Heart right ventricle (tissue), 16 donors: ENCODE measurements at regions not wholly inside any gene's neighbourhood (a gene's known extent, or its start where the extent isn't known, plus 50 kb on each side); places are given as distances from the start of the nearest gene placed in this dataset.

Experiments used
- ATAC-seq, 8 donors: fragments of 200-7000 bp; cut with Tn5 transposase; one replicate each; pipeline ENCODE4 v1.9.1; 2020; ENCODE audit warnings: mild to moderate bottlenecking in 8 of 8, moderate library complexity in 8 of 8, moderate number of reproducible peaks in 1 of 8
- DNase-seq, 2 donors: peaks; one replicate each; pipeline ENCODE4 v3.0.0-alpha.2; 2020
- H3K27ac ChIP-seq, 10 donors: fragments of 200-600 bp; sonication (generic) in 2 of 10; one replicate each; pipeline versions ENCODE4 v1.5.0 to v1.8.0; 2020 to 2022; ENCODE audit warnings: mild to moderate bottlenecking in 3 of 10
- H3K27me3 ChIP-seq, 7 donors: fragments of 200-600 bp; one replicate each; pipeline ENCODE4 v1.8.0; 2021 to 2022; ENCODE audit warnings: mild to moderate bottlenecking in 2 of 7
- H3K36me3 ChIP-seq, 9 donors: fragments of 200-600 bp; sonication (generic) in 1 of 9; one replicate each; pipeline versions ENCODE4 v1.5.0 to v1.8.0; 2020 to 2022; ENCODE audit warnings: mild to moderate bottlenecking in 2 of 9
- H3K4me1 ChIP-seq, 9 donors: fragments of 200-600 bp; sonication (generic) in 1 of 9; one replicate each; pipeline versions ENCODE4 v1.5.0 to v1.8.0; 2020 to 2022; ENCODE audit warnings: mild to moderate bottlenecking in 4 of 9
- H3K4me3 ChIP-seq, 10 donors: fragments of 200-600 bp; sonication (generic) in 2 of 10; one replicate each; pipeline versions ENCODE4 v1.5.0 to v1.8.0; 2020 to 2022; ENCODE audit warnings: mild to moderate bottlenecking in 7 of 10, moderate library complexity in 2 of 10
- H3K9me3 ChIP-seq, 11 donors: fragments of 200-600 bp in 10 of 11; sonication (generic) in 2 of 11; one replicate each; pipeline versions ENCODE4 v1.5.0 to v1.8.0; 2013 to 2022; ENCODE audit warnings: mild to moderate bottlenecking in 2 of 11, control low read depth in 1 of 11, moderate library complexity in 1 of 11
- CTCF ChIP-seq, 9 donors: fragments of 200-600 bp; sonication (generic) in 2 of 9; IDR thresholded peaks; one replicate each; pipeline versions ENCODE4 v1.5.0 to v1.8.0; 2021 to 2022; ENCODE audit warnings: antibody characterized with exemption in 9 of 9, mild to moderate bottlenecking in 5 of 9, moderate library complexity in 1 of 9
- WGBS, 2 donors: extraction: QIAGEN DNeasy Blood & Tissue Kit; methylation state at CpG; one replicate each; pipeline ENCODE4 v1.1.7; 2013; ENCODE audit warnings: inconsistent platforms in 1 of 2; 5-methylcytosine and 5-hydroxymethylcytosine counted together
- intact Hi-C, 10 donors: fragments of 100-400 bp; cut with DNase I; formaldehyde crosslinking; loops; one replicate each; pipeline versions ENCODE4 v1.11.1 to v1.14.2; 2022
- donor health status: Arrhythmogenic right ventricular cardiomyopathy.
- donor health status: ischemic (EF 13 %, LVEDD 7.1; RV severe dilation, severe dysfunction).
- donor health status: healthy with polysubstance abuse.
- donor health status: DM: no; HTN: yes; CAD: no.
- donor health status: DM: no; HTN: no; CAD: no.
- donor health status: ischemic (EF 25% LVEDD 6.9; RV normal size, moderate dysfunction).
- donor health status: ischemic (EF 25% LVEDD 5.7; RV mildly dilated, moderate dysfunction).
- donor health status: healthy.
- donor health status: DM: yes; HTN: yes; CAD: no.
- donor health status: Ischemic cardiomyopathy.
- donor health status: ischemic (EF 35%, LVEDD 5.7; RV mildly dilated, moderate dysfunction).
- donor health status: nonischemic (EF 11% LVEDD 7.7; RV severe dilation, severe dysfunction).
- donor health status: DM: yes; HTN: yes; CAD: no.
- donor health status: PGD.
- donor health status: ischemic (EF 29% LVEDD 5.4; RV normal size, mild dysfunction).
- donor health status: nonischemic (EF 23%, LVEDD 6.1; RV moderate dilation, normal function).

GRCh38 chr2:134089454-134089853 lies 164.4 kb upstream of the MGAT5 start:
- intact Hi-C loops: loop anchor here in 1 of 10 donors (10.0 kb wide), 1 partner anchor 205 kb away; no protein-coding TSS in a partner anchor
- Histone ChIP-seq H3K9me3 (peaks cover 0 to 2% (median 0%) of the 10 kb centered on the region in 11 donors), H3K4me3 (no peak overlapping the region), H3K4me1 (peaks cover 0 to 11% (median 0%) of the 10 kb centered on the region in 9 donors), H3K27ac (no peak overlapping the region), H3K27me3 (no peaks in the 10 kb centered on the region), H3K36me3 (no peaks in the 10 kb centered on the region)
- DNase-seq (no peak), ATAC-seq (no peak)
- WGBS, 2 donors: 93 to 94% methylated on average over 2 of the region's 2 CpGs
- TF ChIP-seq CTCF (IDR thresholded peaks at IDR 0.05): no peak

- intact Hi-C loops: no loop called here
- H3K27ac ChIP-seq: no peak overlapping the region
- no peak overlapping the region for H3K4me3 ChIP-seq
- no peaks in the 10 kb centered on the region for H3K36me3 ChIP-seq
- peaks cover 0 to 4% (median 0%) of the 10 kb centered on the region in 9 donors for H3K4me1 ChIP-seq
- WGBS, 2 donors: 77 to 84% methylated on average over 4 of the region's 4 CpGs
- peaks cover 0 to 9% (median 0%) of the 10 kb centered on the region in 11 donors for H3K9me3 ChIP-seq
- no peaks in the 10 kb centered on the region for H3K27me3 ChIP-seq
- ATAC-seq: no peak
- no peak for TF ChIP-seq CTCF (IDR thresholded peaks at IDR 0.05)
- no peak for DNase-seq
These were observed 156.1 kb upstream of the MGAT5 start for GRCh38 chr2:134097740-134098139.

GRCh38 chr2:134098321-134098720 lies 155.6 kb upstream of the MGAT5 start:
- Histone ChIP-seq H3K4me1 (peaks cover 0 to 4% (median 0%) of the 10 kb centered on the region in 9 donors), H3K9me3 (peaks cover 0 to 9% (median 0%) of the 10 kb centered on the region in 11 donors), H3K4me3 (no peak overlapping the region), H3K27me3 (no peaks in the 10 kb centered on the region), H3K27ac (no peak overlapping the region), H3K36me3 (no peaks in the 10 kb centered on the region)
- no peak for DNase-seq
- 72 to 75% methylated on average over 3 of the region's 3 CpGs for WGBS, 2 donors
- intact Hi-C loops: no loop called here
- ATAC-seq: peak in 5 of 8 donors; percentile 22 to 72 (median 34)
- no peak for TF ChIP-seq CTCF (IDR thresholded peaks at IDR 0.05)

GRCh38 chr2:134099273-134099672 lies 154.6 kb upstream of the MGAT5 start:
- Histone ChIP-seq H3K36me3 (no peaks in the 10 kb centered on the region), H3K4me1 (peaks cover 0 to 4% (median 0%) of the 10 kb centered on the region in 9 donors), H3K27me3 (no peaks in the 10 kb centered on the region), H3K27ac (no peak overlapping the region), H3K4me3 (no peak overlapping the region), H3K9me3 (peaks cover 0 to 9% (median 0%) of the 10 kb centered on the region in 11 donors)
- ATAC-seq: no peak
- DNase-seq: no peak
- intact Hi-C loops: no loop called here
- 75 to 80% methylated on average over 1 of the region's 1 CpG for WGBS, 2 donors
- TF ChIP-seq CTCF (IDR thresholded peaks at IDR 0.05): no peak
